ENCODE measurements at regions not wholly inside any gene's neighbourhood (a gene's known extent, or its start where the extent isn't known, plus 50 kb on each side); places are given as distances from the start of the nearest gene placed in this dataset.
A peak's percentile ranks its signal among the peaks of the same experiment; 100 is the strongest.

DNA sequence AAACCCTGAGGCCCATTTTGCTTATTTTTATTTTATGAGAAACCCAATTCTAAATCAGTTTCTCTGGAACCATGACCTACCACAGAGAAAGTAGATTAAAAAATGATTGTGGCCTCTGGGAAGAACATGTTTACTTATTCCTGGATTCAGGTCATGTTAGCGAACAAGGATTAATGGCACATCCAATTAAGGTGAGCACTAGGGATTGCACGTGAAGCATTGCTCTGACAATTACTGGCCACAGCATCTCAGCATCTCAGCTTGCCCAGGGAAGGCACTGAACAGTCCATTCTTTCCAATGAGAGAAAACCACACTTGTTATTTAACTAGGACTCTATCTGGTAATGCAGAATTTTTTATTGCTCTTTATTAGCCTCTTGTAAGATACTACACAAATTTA lies 119.8 kb downstream of the ZNF330 start:
- H3K27ac ChIP-seq (ENCODE audit: low read depth in 2 of 2, low read length in 1 of 2): no peak overlapping the region
- H3K9me3 ChIP-seq: no peaks in the 10 kb centered on the region
- H3K27me3 ChIP-seq (ENCODE audit: insufficient read depth): no peaks in the 10 kb centered on the region
- no peaks in the 10 kb centered on the region for H3K79me2 ChIP-seq (ENCODE audit: insufficient read depth)
- POLR2A ChIA-PET: no interaction called here
- H3F3A ChIP-seq (replicated peaks; ENCODE audit: insufficient read depth): no peaks in the 10 kb centered on the region
- CTCF ChIA-PET: no interaction called here
- H3K9ac ChIP-seq: no peak overlapping the region
- H3K9me2 ChIP-seq: no peaks in the 10 kb centered on the region
- no peak overlapping the region for H3K4me2 ChIP-seq
- no peaks in the 10 kb centered on the region for H4K20me1 ChIP-seq (ENCODE audit: insufficient read depth)
- WGBS (ENCODE audit: low lambda C conversion rate): 94% methylated on average over 2 of the region's 2 CpGs
- H3K4me3 ChIP-seq (ENCODE audit: low read depth in 2 of 2, low read length in 1 of 2): no peak overlapping the region
- no peaks in the 10 kb centered on the region for H3K36me3 ChIP-seq (replicated peaks in 1 of 2; ENCODE audit: control insufficient read depth in 1 of 2, insufficient read depth in 2 of 2, low read length in 1 of 2)
- DNase-seq: no peak
- no peak overlapping the region for H2AFZ ChIP-seq (ENCODE audit: low read depth)
- peaks cover 0 to 4% of the 10 kb centered on the region in 2 experiments; a peak in 1 of 4 replicates for H3K4me1 ChIP-seq (ENCODE audit: control insufficient read depth in 1 of 2, insufficient read depth in 2 of 2, low read depth in 1 of 2, low read length in 1 of 2)
- TF ChIP-seq FOXJ3 (CRISPR knock-in tag; IDR thresholded peaks at IDR 0.05): no peak
- TF ChIP-seq SIN3A (IDR thresholded peaks at IDR 0.05; ENCODE audit: borderline replicate concordance, low read depth, low read length): no peak
- TF ChIP-seq NRF1 (IDR thresholded peaks at IDR 0.05; ENCODE audit: low read depth, low read length): no peak
- TF ChIP-seq, protein P1, sequence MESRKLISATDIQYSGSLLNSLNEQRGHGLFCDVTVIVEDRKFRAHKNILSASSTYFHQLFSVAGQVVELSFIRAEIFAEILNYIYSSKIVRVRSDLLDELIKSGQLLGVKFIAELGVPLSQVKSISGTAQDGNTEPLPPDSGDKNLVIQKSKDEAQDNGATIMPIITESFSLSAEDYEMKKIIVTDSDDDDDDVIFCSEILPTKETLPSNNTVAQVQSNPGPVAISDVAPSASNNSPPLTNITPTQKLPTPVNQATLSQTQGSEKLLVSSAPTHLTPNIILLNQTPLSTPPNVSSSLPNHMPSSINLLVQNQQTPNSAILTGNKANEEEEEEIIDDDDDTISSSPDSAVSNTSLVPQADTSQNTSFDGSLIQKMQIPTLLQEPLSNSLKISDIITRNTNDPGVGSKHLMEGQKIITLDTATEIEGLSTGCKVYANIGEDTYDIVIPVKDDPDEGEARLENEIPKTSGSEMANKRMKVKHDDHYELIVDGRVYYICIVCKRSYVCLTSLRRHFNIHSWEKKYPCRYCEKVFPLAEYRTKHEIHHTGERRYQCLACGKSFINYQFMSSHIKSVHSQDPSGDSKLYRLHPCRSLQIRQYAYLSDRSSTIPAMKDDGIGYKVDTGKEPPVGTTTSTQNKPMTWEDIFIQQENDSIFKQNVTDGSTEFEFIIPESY (IDR thresholded peaks at IDR 0.05; ENCODE audit: borderline replicate concordance, low read depth): no peak
- TF ChIP-seq YY1 (IDR thresholded peaks at IDR 0.05; ENCODE audit: low read depth): no peak
- TF ChIP-seq, protein P2, sequence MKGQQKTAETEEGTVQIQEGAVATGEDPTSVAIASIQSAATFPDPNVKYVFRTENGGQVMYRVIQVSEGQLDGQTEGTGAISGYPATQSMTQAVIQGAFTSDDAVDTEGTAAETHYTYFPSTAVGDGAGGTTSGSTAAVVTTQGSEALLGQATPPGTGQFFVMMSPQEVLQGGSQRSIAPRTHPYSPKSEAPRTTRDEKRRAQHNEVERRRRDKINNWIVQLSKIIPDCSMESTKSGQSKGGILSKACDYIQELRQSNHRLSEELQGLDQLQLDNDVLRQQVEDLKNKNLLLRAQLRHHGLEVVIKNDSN (IDR thresholded peaks at IDR 0.05; ENCODE audit: borderline replicate concordance, low read depth): no peak
- TF ChIP-seq FOXM1 (IDR thresholded peaks at IDR 0.05; ENCODE audit: low read depth): no peak
- no peak for TF ChIP-seq NFIC (IDR thresholded peaks at IDR 0.05; ENCODE audit: borderline replicate concordance)
- TF ChIP-seq, protein P3, sequence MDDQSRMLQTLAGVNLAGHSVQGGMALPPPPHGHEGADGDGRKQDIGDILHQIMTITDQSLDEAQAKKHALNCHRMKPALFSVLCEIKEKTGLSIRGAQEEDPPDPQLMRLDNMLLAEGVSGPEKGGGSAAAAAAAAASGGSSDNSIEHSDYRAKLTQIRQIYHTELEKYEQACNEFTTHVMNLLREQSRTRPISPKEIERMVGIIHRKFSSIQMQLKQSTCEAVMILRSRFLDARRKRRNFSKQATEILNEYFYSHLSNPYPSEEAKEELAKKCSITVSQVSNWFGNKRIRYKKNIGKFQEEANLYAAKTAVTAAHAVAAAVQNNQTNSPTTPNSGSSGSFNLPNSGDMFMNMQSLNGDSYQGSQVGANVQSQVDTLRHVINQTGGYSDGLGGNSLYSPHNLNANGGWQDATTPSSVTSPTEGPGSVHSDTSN (IDR thresholded peaks at IDR 0.05): no peak
- no peak for TF ChIP-seq RCOR1 (IDR thresholded peaks at IDR 0.05; ENCODE audit: low read length)
- no peak for TF ChIP-seq CHD2 (IDR thresholded peaks at IDR 0.05; ENCODE audit: low read length, partially characterized antibody)
- TF ChIP-seq, protein P4, sequence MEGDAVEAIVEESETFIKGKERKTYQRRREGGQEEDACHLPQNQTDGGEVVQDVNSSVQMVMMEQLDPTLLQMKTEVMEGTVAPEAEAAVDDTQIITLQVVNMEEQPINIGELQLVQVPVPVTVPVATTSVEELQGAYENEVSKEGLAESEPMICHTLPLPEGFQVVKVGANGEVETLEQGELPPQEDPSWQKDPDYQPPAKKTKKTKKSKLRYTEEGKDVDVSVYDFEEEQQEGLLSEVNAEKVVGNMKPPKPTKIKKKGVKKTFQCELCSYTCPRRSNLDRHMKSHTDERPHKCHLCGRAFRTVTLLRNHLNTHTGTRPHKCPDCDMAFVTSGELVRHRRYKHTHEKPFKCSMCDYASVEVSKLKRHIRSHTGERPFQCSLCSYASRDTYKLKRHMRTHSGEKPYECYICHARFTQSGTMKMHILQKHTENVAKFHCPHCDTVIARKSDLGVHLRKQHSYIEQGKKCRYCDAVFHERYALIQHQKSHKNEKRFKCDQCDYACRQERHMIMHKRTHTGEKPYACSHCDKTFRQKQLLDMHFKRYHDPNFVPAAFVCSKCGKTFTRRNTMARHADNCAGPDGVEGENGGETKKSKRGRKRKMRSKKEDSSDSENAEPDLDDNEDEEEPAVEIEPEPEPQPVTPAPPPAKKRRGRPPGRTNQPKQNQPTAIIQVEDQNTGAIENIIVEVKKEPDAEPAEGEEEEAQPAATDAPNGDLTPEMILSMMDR (IDR thresholded peaks at IDR 0.05): no peak

DNA sequence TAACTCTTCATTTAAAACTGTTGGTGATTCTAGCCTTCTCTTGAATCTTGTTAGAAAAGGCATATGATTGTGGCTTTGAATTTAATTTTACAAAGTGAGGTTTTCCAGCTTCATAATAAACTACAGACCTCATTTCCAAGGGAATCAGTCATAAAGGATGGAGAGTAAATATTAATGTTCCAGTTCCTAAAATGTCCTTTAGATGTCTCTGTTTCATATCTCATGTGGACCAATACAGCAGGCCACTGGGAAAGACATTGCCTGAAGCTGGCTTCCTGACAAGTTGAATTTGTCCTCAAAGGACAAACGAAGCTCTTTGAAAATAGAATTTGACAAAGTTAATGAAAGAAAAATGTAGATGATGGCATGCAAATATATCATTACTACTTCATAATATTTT lies 125.4 kb downstream of the ZNF330 start:
- Histone ChIP-seq H3K4me3 (ENCODE audit: low read depth in 2 of 2, low read length in 1 of 2) (no peak overlapping the region), H2AFZ (ENCODE audit: low read depth) (no peak overlapping the region), H3K4me2 (no peak overlapping the region), H3K9ac (no peak overlapping the region), H3K27me3 (ENCODE audit: insufficient read depth) (no peaks in the 10 kb centered on the region), H3K36me3 (replicated peaks in 1 of 2; ENCODE audit: control insufficient read depth in 1 of 2, insufficient read depth in 2 of 2, low read length in 1 of 2) (no peaks in the 10 kb centered on the region), H3K4me1 (ENCODE audit: control insufficient read depth in 1 of 2, insufficient read depth in 2 of 2, low read depth in 1 of 2, low read length in 1 of 2) (peaks cover 11 to 16% of the 10 kb centered on the region in 2 experiments; a peak in 3 of 4 replicates), H3K9me2 (no peaks in the 10 kb centered on the region), H3K9me3 (no peaks in the 10 kb centered on the region), H3K27ac (ENCODE audit: low read depth in 2 of 2, low read length in 1 of 2) (peak overlapping the region in 1 of 2 experiments; percentile 58; a peak in 2 of 4 replicates), H3F3A (replicated peaks; ENCODE audit: insufficient read depth) (peaks cover 4% of the 10 kb centered on the region), H3K79me2 (ENCODE audit: insufficient read depth) (no peaks in the 10 kb centered on the region), H4K20me1 (ENCODE audit: insufficient read depth) (no peaks in the 10 kb centered on the region)
- 0% methylated on average over 1 of the region's 1 CpG for WGBS (ENCODE audit: low lambda C conversion rate)
- peak; percentile 66 for DNase-seq
- ChIA-PET CTCF (interaction anchor here (0.6 to 2.8 kb wide), 64 partner anchors 9 to 1635 kb away, joined by 3 to 23 read pairs (median 4); no protein-coding TSS in a partner anchor), POLR2A (no interaction called here)
- TF ChIP-seq RAD21 (IDR thresholded peaks at IDR 0.05; ENCODE audit: low read length) (peak; percentile 94), TCF12 (IDR thresholded peaks at IDR 0.05) (no peak), RFX5 (IDR thresholded peaks at IDR 0.05; ENCODE audit: low read length) (no peak), GATA2 (CRISPR knock-in tag; IDR thresholded peaks at IDR 0.05) (no peak), EP300 (IDR thresholded peaks at IDR 0.05; ENCODE audit: borderline replicate concordance in 1 of 2, low read depth in 1 of 2, low read length in 1 of 2) (peak in 1 of 2 experiments; percentile 44; a peak in 1 of 4 replicates), SMC3 (IDR thresholded peaks at IDR 0.05; ENCODE audit: low read depth, low read length) (peak; percentile 74), SIN3A (IDR thresholded peaks at IDR 0.05; ENCODE audit: borderline replicate concordance, low read depth, low read length) (no peak), FOXM1 (IDR thresholded peaks at IDR 0.05; ENCODE audit: low read depth) (no peak), GABPA (IDR thresholded peaks at IDR 0.05; ENCODE audit: low read depth) (no peak)
- TF ChIP-seq, protein P2 (IDR thresholded peaks at IDR 0.05; ENCODE audit: borderline replicate concordance, low read depth): no peak
- TF ChIP-seq, protein P5, sequence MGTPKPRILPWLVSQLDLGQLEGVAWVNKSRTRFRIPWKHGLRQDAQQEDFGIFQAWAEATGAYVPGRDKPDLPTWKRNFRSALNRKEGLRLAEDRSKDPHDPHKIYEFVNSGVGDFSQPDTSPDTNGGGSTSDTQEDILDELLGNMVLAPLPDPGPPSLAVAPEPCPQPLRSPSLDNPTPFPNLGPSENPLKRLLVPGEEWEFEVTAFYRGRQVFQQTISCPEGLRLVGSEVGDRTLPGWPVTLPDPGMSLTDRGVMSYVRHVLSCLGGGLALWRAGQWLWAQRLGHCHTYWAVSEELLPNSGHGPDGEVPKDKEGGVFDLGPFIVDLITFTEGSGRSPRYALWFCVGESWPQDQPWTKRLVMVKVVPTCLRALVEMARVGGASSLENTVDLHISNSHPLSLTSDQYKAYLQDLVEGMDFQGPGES (IDR thresholded peaks at IDR 0.05; ENCODE audit: low read depth, low read length): no peak

Data from SK-N-SH (cell line).